Esophagus squamous epithelium (tissue), 5 donors: ENCODE measurements at regions not wholly inside any gene's neighbourhood (a gene's known extent, or its start where the extent isn't known, plus 50 kb on each side); places are given as distances from the start of the nearest gene placed in this dataset.
"Not testable (repeated sequence)": the region's sequence is repeated elsewhere in the genome, so short reads cannot be mapped to it uniquely, and the experiment has no call there.

Experiments used
- DNase-seq: peaks from one replicate; lab custom pipeline; 2025; lab: John Stamatoyannopoulos, UW
- H3K27ac ChIP-seq, 4 donors: fragments of 200-600 bp; sonication (generic); one replicate each; pipeline ENCODE4 v1.5.1; 2016 to 2019; ENCODE audit warnings: mild to moderate bottlenecking in 1 of 4
- H3K27me3 ChIP-seq, 4 donors: fragments of 200-600 bp; sonication (generic); 1 replicate in 3 of 4; 2 replicates in 1 of 4; pipeline versions ENCODE4 v1.5.1 to v1.6.0; 2017 to 2021; ENCODE audit warnings: antibody characterized with exemption in 1 of 4
- H3K36me3 ChIP-seq, 3 donors: fragments of 200-600 bp; sonication (generic); one replicate each; pipeline ENCODE4 v1.5.1; 2016 to 2019
- H3K4me1 ChIP-seq, 3 donors: fragments of 200-600 bp; sonication (generic); one replicate each; pipeline ENCODE4 v1.5.1; 2017 to 2019
- H3K4me3 ChIP-seq, 4 donors: fragments of 200-600 bp; sonication (generic); 1 replicate in 3 of 4; 2 replicates in 1 of 4; pipeline ENCODE4 v1.5.1; 2016 to 2019; ENCODE audit warnings: mild to moderate bottlenecking in 2 of 4, moderate library complexity in 1 of 4
- H3K9me3 ChIP-seq, 3 donors: fragments of 200-600 bp; sonication (generic); one replicate each; pipeline ENCODE4 v1.5.1; 2016 to 2019
- CTCF ChIP-seq, 6 experiments: fragments of 450-650 bp in 4 of 6; fragments of 200-600 bp in 2 of 6; sonication (generic) in 2 of 6; IDR thresholded peaks; one replicate each; pipeline ENCODE4 v1.5.1; 2016 to 2019; ENCODE audit warnings: antibody characterized with exemption in 6 of 6, mild to moderate bottlenecking in 4 of 6, moderate library complexity in 4 of 6
- POLR2A ChIP-seq, 4 donors: fragments of 450-650 bp; IDR thresholded peaks; one replicate each; pipeline ENCODE4 v1.6.1; 2017; ENCODE audit warnings: antibody characterized with exemption in 4 of 4, mild to moderate bottlenecking in 4 of 4, moderate library complexity in 3 of 4
- WGBS, 2 donors: methylation state at CpG; one replicate each; pipeline ENCODE4 v1.1.5; 2018; 5-methylcytosine and 5-hydroxymethylcytosine counted together
- intact Hi-C: fragments of 100-400 bp; cut with DNase I; formaldehyde crosslinking; loops from one replicate; pipeline ENCODE4 v1.15.0; 2022
- donor health status: DM: yes; HTN: yes; CAD: no.

DNA sequence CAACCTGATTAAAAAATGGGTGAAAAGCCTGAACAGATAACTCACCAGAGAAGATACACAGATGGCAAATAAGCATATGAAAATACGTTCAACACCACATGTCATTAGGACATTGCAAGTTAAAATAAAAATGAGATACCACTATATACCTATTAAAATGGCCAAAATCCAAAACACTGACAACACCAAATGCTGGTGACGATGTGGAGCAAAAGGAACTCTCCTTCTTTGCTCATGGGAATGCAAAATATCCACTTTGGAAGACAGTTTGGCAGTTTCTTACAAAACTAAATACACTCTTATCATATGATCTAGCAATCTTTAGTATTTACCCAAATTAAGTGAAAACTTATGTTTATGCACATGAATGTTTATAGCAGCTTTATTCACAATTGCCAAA is 100.5 kb upstream of the ARID1B start:
- Histone ChIP-seq H3K27ac (no peak overlapping the region), H3K9me3 (no peaks in the 10 kb centered on the region), H3K36me3 (no peaks in the 10 kb centered on the region), H3K4me1 (no peaks in the 10 kb centered on the region), H3K4me3 (no peak overlapping the region), H3K27me3 (no peaks in the 10 kb centered on the region)
- no peak for DNase-seq
- 83% methylated on average over 2 of the region's 2 CpGs for WGBS, 2 donors
- intact Hi-C loops, result no loop called here
- TF ChIP-seq POLR2A (IDR thresholded peaks at IDR 0.05) (no peak), CTCF (IDR thresholded peaks at IDR 0.05) (no peak)

DNA sequence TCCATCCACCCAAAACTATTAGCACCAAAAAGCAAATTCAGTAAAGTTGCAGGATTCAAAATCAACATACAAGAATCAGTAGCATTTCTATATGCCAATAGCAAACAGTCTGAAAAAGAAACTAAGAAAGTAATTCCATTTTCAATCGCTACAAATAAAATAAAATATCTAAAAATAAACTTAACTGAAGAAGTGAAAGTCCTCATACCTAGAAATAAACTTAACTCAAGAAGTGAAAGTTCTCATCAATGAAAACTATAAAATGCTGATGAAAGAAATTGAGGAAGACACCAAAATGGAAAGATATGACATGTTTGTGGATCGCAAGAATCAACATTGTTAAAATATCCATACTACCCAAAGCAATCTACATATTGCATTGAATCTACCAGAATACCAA is 103.0 kb upstream of the ARID1B start:
- TF ChIP-seq POLR2A (IDR thresholded peaks at IDR 0.05) (no peak), CTCF (IDR thresholded peaks at IDR 0.05) (no peak)
- H3K36me3 ChIP-seq, result no peaks in the 10 kb centered on the region
- H3K9me3 ChIP-seq, result no peaks in the 10 kb centered on the region
- H3K4me1 ChIP-seq, result no peaks in the 10 kb centered on the region
- no peak overlapping the region for H3K27ac ChIP-seq
- no peak overlapping the region for H3K4me3 ChIP-seq
- WGBS, 2 donors, result 88 to 91% methylated on average over 2 of the region's 2 CpGs
- intact Hi-C loops, result no loop called here
- no peak for DNase-seq
- H3K27me3 ChIP-seq, result no peaks in the 10 kb centered on the region

DNA sequence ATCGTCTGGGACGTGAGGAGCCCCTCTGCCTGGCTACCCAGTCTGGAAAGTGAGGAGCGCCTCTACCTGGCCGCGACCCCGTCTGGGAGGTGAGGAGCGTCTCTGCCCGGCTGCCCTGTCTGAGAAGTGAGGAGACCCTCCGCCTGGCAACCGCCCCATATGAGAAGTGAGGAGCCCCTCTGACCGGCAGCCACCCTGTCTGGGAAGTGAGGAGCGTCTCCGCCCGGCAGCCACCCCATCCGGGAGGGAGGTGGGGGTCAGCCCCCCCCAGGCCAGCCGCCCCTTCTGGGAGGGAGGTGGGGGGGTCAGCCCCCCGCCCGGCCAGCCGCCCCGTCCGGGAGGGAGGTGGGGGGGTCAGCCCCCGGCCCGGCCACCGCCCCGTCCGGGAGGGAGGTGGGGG is 107.1 kb upstream of the ARID1B start:
- intact Hi-C loops, H3K27ac ChIP-seq, H3K9me3 ChIP-seq, H3K4me3 ChIP-seq, DNase-seq, H3K27me3 ChIP-seq, H3K36me3 ChIP-seq, H3K4me1 ChIP-seq: not testable (repeated sequence)
- no CpG with 5 or more reads among the region's 26 CpGs for WGBS, 2 donors

- Histone ChIP-seq H3K27ac (no peak overlapping the region), H3K36me3 (no peaks in the 10 kb centered on the region), H3K4me3 (no peak overlapping the region), H3K27me3 (no peaks in the 10 kb centered on the region), H3K4me1 (peaks cover 0 to 16% (median 6%) of the 10 kb centered on the region in 3 donors), H3K9me3 (no peaks in the 10 kb centered on the region)
- intact Hi-C loops, result no loop called here
- 79 to 85% methylated on average over 16 to 17 of the region's 17 CpGs for WGBS, 2 donors
- no peak for DNase-seq
- peak in 2 of 6 experiments; percentile 14 to 37 for TF ChIP-seq CTCF (IDR thresholded peaks at IDR 0.05)
- TF ChIP-seq POLR2A (IDR thresholded peaks at IDR 0.05), result no peak
These were observed 115.1 kb upstream of the ARID1B start for GRCh38 chr6:156662025-156662445.

- intact Hi-C loops, result no loop called here
- Histone ChIP-seq H3K27ac (no peak overlapping the region), H3K36me3 (no peaks in the 10 kb centered on the region), H3K27me3 (no peaks in the 10 kb centered on the region), H3K9me3 (no peaks in the 10 kb centered on the region), H3K4me3 (no peak overlapping the region), H3K4me1 (peaks cover 0 to 16% (median 6%) of the 10 kb centered on the region in 3 donors)
- DNase-seq, result no peak
- no peak for TF ChIP-seq CTCF (IDR thresholded peaks at IDR 0.05)
- no peak for TF ChIP-seq POLR2A (IDR thresholded peaks at IDR 0.05)
- WGBS, 2 donors, result 79 to 89% methylated on average over 1 to 2 of the region's 2 CpGs
These were observed 116.8 kb upstream of the ARID1B start for GRCh38 chr6:156660389-156660788.

GRCh38 chr6:156659822-156660198 is 117.4 kb upstream of the ARID1B start:
- Histone ChIP-seq H3K4me1 (peaks cover 0 to 16% (median 6%) of the 10 kb centered on the region in 3 donors), H3K27ac (no peak overlapping the region), H3K27me3 (no peaks in the 10 kb centered on the region), H3K36me3 (no peaks in the 10 kb centered on the region), H3K9me3 (no peaks in the 10 kb centered on the region), H3K4me3 (no peak overlapping the region)
- no peak for TF ChIP-seq POLR2A (IDR thresholded peaks at IDR 0.05)
- no peak for TF ChIP-seq CTCF (IDR thresholded peaks at IDR 0.05)
- no peak for DNase-seq
- 50 to 55% methylated on average over 2 of the region's 2 CpGs for WGBS, 2 donors
- intact Hi-C loops, result no loop called here
